H9 (cell line): ENCODE measurements at regions not wholly inside any gene's neighbourhood (a gene's known extent, or its start where the extent isn't known, plus 50 kb on each side); places are given as distances from the start of the nearest gene placed in this dataset.

ENCODE experiments used
- DNase-seq: peaks from one replicate; pipeline ENCODE4 v3.0.0-alpha.2; 2017
- H2AFZ ChIP-seq: one replicate; pipeline ENCODE4 v1.6.1; 2013; ENCODE audit warnings: mild to moderate bottlenecking, low read length, control low read depth, moderate library complexity
- H2AK5ac ChIP-seq: 2 replicates; pipeline ENCODE4 v1.6.1; 2013; ENCODE audit warnings: low read length, control low read depth, mixed read lengths; ENCODE audit not compliant: insufficient read length
- H2BK120ac ChIP-seq: one replicate; pipeline ENCODE4 v1.6.1; 2013; ENCODE audit warnings: low read depth, mild to moderate bottlenecking, low read length, control low read depth, inconsistent platforms; ENCODE audit not compliant: poor library complexity, severe bottlenecking
- H2BK12ac ChIP-seq: 2 replicates; pipeline ENCODE4 v1.6.1; 2013; ENCODE audit warnings: low read length, control low read depth, mixed read lengths, low read depth; ENCODE audit not compliant: insufficient read length
- H2BK15ac ChIP-seq: 2 replicates; pipeline ENCODE4 v1.6.1; 2013; ENCODE audit warnings: low read depth, low read length, control low read depth
- H2BK20ac ChIP-seq: one replicate; pipeline ENCODE4 v1.6.1; 2013; ENCODE audit warnings: low read depth, mild to moderate bottlenecking, low read length, control low read depth, inconsistent platforms; ENCODE audit not compliant: poor library complexity, severe bottlenecking
- H2BK5ac ChIP-seq: 2 replicates; pipeline ENCODE4 v1.6.1; 2013; ENCODE audit warnings: low read length, control low read depth, mixed read lengths; ENCODE audit not compliant: insufficient read length
- H3K14ac ChIP-seq: 2 replicates; pipeline ENCODE4 v1.6.1; 2013; ENCODE audit warnings: low read length, control low read depth; ENCODE audit not compliant: insufficient read depth
- H3K18ac ChIP-seq: 2 replicates; pipeline ENCODE4 v1.6.1; 2013; ENCODE audit warnings: low read depth, mild to moderate bottlenecking, mixed read lengths, low read length, control low read depth; ENCODE audit not compliant: insufficient read length
- H3K23ac ChIP-seq: 2 replicates; pipeline ENCODE4 v1.6.1; 2013; ENCODE audit warnings: low read length, control low read depth, mixed read lengths, low read depth; ENCODE audit not compliant: insufficient read length
- H3K23me2 ChIP-seq: 2 replicates; pipeline ENCODE4 v1.6.1; 2013; ENCODE audit warnings: low read depth, mild to moderate bottlenecking, mixed read lengths, low read length, control low read depth; ENCODE audit not compliant: insufficient read length, poor library complexity, severe bottlenecking
- H3K27ac ChIP-seq: 2 replicates; pipeline ENCODE4 v1.5.1; 2013; ENCODE audit warnings: low read length, control low read depth, mixed read lengths, low read depth; ENCODE audit not compliant: insufficient read length
- H3K27me3 ChIP-seq: 2 replicates; pipeline ENCODE4 v1.6.1; 2013; ENCODE audit warnings: low read length, control low read depth, inconsistent platforms; ENCODE audit not compliant: insufficient read depth
- H3K4ac ChIP-seq: 2 replicates; pipeline ENCODE4 v1.6.1; 2013; ENCODE audit warnings: low read depth, mild to moderate bottlenecking, control low read depth, inconsistent platforms, low read length, moderate library complexity
- H3K4me1 ChIP-seq: 2 replicates; pipeline ENCODE4 v1.6.1; 2013; ENCODE audit warnings: low read length, control low read depth, inconsistent platforms; ENCODE audit not compliant: insufficient read depth
- H3K4me2 ChIP-seq: 2 replicates; pipeline ENCODE4 v1.6.1; 2013; ENCODE audit warnings: low read length, control low read depth, mixed read lengths; ENCODE audit not compliant: insufficient read length, insufficient read depth
- H3K56ac ChIP-seq: 2 replicates; pipeline ENCODE4 v1.6.1; 2013; ENCODE audit warnings: low read depth, mild to moderate bottlenecking, mixed read lengths, low read length, control low read depth; ENCODE audit not compliant: insufficient read length
- H3K79me1 ChIP-seq: 2 replicates; pipeline ENCODE4 v1.6.1; 2013; ENCODE audit warnings: low read depth, mild to moderate bottlenecking, moderate library complexity, low read length, control low read depth, inconsistent platforms; ENCODE audit not compliant: insufficient read depth, poor library complexity, severe bottlenecking
- H3K79me2 ChIP-seq: 2 replicates; pipeline ENCODE4 v1.6.1; 2013; ENCODE audit warnings: low read length, control low read depth, inconsistent platforms; ENCODE audit not compliant: insufficient read depth
- H3K9ac ChIP-seq: 2 replicates; pipeline ENCODE4 v1.6.1; 2013; ENCODE audit warnings: low read length, control low read depth, mixed read lengths; ENCODE audit not compliant: insufficient read length; ENCODE audit errors: extremely low read depth
- H3K9me3 ChIP-seq: one replicate; pipeline ENCODE4 v1.6.1; 2013; ENCODE audit warnings: low read depth, low read length, inconsistent platforms; ENCODE audit not compliant: control insufficient read depth
- H3T11ph ChIP-seq: one replicate; pipeline ENCODE4 v1.6.1; 2013; ENCODE audit warnings: mild to moderate bottlenecking, low read length, control low read depth, inconsistent platforms
- H4K20me1 ChIP-seq: one replicate; pipeline ENCODE4 v1.6.1; 2013; ENCODE audit not compliant: control insufficient read depth, insufficient read length, insufficient read depth
- H4K5ac ChIP-seq: 2 replicates; pipeline ENCODE4 v1.6.1; 2013; ENCODE audit warnings: low read depth, mild to moderate bottlenecking, mixed read lengths, low read length, control low read depth; ENCODE audit not compliant: insufficient read length
- H4K8ac ChIP-seq: replicated peaks from 2 replicates; pipeline ENCODE4 v1.6.1; 2013; ENCODE audit warnings: low read length, control low read depth, mixed read lengths, low read depth; ENCODE audit not compliant: insufficient read length
- H4K91ac ChIP-seq: 2 replicates; pipeline ENCODE4 v1.6.1; 2013; ENCODE audit warnings: low read depth, mild to moderate bottlenecking, moderate library complexity, mixed read lengths, low read length, control low read depth; ENCODE audit not compliant: insufficient read length
- H3K27ac Mint-ChIP-seq, 3 experiments: 2 replicates in 2 of 3; 3 replicates in 1 of 3; pipeline ENCODE4 v1.8.0; 2020 to 2021; ENCODE audit warnings: mixed read lengths in 3 of 3, mild to moderate bottlenecking in 1 of 3, moderate library complexity in 1 of 3
- H3K27me3 Mint-ChIP-seq: 2 replicates; pipeline ENCODE4 v1.8.0; 2021; ENCODE audit warnings: low read depth, mild to moderate bottlenecking, moderate library complexity, mixed read lengths
- H3K36me3 Mint-ChIP-seq, 3 experiments: 2 replicates in 2 of 3; 3 replicates in 1 of 3; pipeline ENCODE4 v1.8.0; 2020 to 2021; ENCODE audit warnings: low read depth in 3 of 3, mixed read lengths in 3 of 3; ENCODE audit not compliant: insufficient read depth in 1 of 3
- H3K4me1 Mint-ChIP-seq, 2 experiments: 2 replicates each; pipeline ENCODE4 v1.8.0; 2020; ENCODE audit warnings: mixed read lengths in 2 of 2
- H3K4me3 Mint-ChIP-seq, 2 experiments: 2 replicates in 1 of 2; 3 replicates in 1 of 2; pipeline ENCODE4 v1.8.0; 2020 to 2021; ENCODE audit warnings: mild to moderate bottlenecking in 2 of 2, mixed read lengths in 2 of 2, moderate library complexity in 1 of 2
- H3K9me3 Mint-ChIP-seq, 2 experiments: 2 replicates in 1 of 2; 3 replicates in 1 of 2; pipeline ENCODE4 v1.8.0; 2020; ENCODE audit warnings: mild to moderate bottlenecking in 2 of 2, mixed read lengths in 2 of 2, moderate library complexity in 1 of 2
- WGBS: extraction: QIAGEN DNeasy Blood & Tissue Kit; methylation state at CpG from one replicate; pipeline ENCODE4 v1.1.7; 2013; ENCODE audit warnings: missing lambda C conversion rate, low lambda C conversion rate, mixed read lengths; ENCODE audit not compliant: insufficient read length; ENCODE audit errors: extremely low coverage; 5-methylcytosine and 5-hydroxymethylcytosine counted together
- TF ChIP-seq, protein P1 (sequence below): fragments of 200-600 bp; sonication (generic); conservative IDR thresholded peaks from 3 replicates; pipeline ENCODE4 v1.8.0; 2021; ENCODE audit warnings: antibody characterized with exemption, mild to moderate bottlenecking

- H3K4me1 Mint-ChIP-seq, result peaks cover 28 to 41% of the 10 kb centered on the region in 2 experiments
- H4K91ac ChIP-seq, result no peak overlapping the region
- H3K27me3 Mint-ChIP-seq, result peaks cover 3% of the 10 kb centered on the region
- no peak overlapping the region for H2BK15ac ChIP-seq
- H4K5ac ChIP-seq, result no peak overlapping the region
- H2BK5ac ChIP-seq, result no peak overlapping the region
- H3K23me2 ChIP-seq, result no peaks in the 10 kb centered on the region
- H3K14ac ChIP-seq, result no peak overlapping the region
- H3K4me3 Mint-ChIP-seq, result no peak overlapping the region
- H3K4me1 ChIP-seq, result peaks cover 2% of the 10 kb centered on the region; the same call in 1 of the 2 replicates
- no peak overlapping the region for H3K56ac ChIP-seq
- no peaks in the 10 kb centered on the region for H3K36me3 Mint-ChIP-seq
- no peak overlapping the region for H3K27ac ChIP-seq
- no peak overlapping the region for H3T11ph ChIP-seq
- H3K9me3 ChIP-seq, result no peaks in the 10 kb centered on the region
- no peak overlapping the region for H3K9ac ChIP-seq
- no peaks in the 10 kb centered on the region for H3K9me3 Mint-ChIP-seq
- H3K4me2 ChIP-seq, result no peak overlapping the region
- no peak overlapping the region for H2BK120ac ChIP-seq
- WGBS, result no CpG with 5 or more reads among the region's 4 CpGs
- H2AFZ ChIP-seq, result no peak overlapping the region
- H3K27ac Mint-ChIP-seq, result no peak overlapping the region
- no peak overlapping the region for H2BK20ac ChIP-seq
- no peaks in the 10 kb centered on the region for H3K79me1 ChIP-seq
- no peak overlapping the region for H2BK12ac ChIP-seq
- no peak overlapping the region for H2AK5ac ChIP-seq
- no peak overlapping the region for H3K23ac ChIP-seq
- no peak overlapping the region for H4K8ac ChIP-seq
- no peaks in the 10 kb centered on the region for H4K20me1 ChIP-seq
- H3K27me3 ChIP-seq, result no peaks in the 10 kb centered on the region
- H3K79me2 ChIP-seq, result no peaks in the 10 kb centered on the region
- TF ChIP-seq, protein P1, sequence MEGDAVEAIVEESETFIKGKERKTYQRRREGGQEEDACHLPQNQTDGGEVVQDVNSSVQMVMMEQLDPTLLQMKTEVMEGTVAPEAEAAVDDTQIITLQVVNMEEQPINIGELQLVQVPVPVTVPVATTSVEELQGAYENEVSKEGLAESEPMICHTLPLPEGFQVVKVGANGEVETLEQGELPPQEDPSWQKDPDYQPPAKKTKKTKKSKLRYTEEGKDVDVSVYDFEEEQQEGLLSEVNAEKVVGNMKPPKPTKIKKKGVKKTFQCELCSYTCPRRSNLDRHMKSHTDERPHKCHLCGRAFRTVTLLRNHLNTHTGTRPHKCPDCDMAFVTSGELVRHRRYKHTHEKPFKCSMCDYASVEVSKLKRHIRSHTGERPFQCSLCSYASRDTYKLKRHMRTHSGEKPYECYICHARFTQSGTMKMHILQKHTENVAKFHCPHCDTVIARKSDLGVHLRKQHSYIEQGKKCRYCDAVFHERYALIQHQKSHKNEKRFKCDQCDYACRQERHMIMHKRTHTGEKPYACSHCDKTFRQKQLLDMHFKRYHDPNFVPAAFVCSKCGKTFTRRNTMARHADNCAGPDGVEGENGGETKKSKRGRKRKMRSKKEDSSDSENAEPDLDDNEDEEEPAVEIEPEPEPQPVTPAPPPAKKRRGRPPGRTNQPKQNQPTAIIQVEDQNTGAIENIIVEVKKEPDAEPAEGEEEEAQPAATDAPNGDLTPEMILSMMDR, result no peak
- no peak for DNase-seq
- no peak overlapping the region for H3K18ac ChIP-seq
- no peak overlapping the region for H3K4ac ChIP-seq
Measured at GRCh38 chr14:60353420-60353819, 104.4 kb downstream of the PPM1A start.
